GM12872 (cell line): ENCODE measurements at regions not wholly inside any gene's neighbourhood (a gene's known extent, or its start where the extent isn't known, plus 50 kb on each side); places are given as distances from the start of the nearest gene placed in this dataset.

Experiments
- CTCF ChIP-seq: IDR thresholded peaks from 3 replicates; pipeline ENCODE4 v1.5.1; 2011; ENCODE audit warnings: low read depth, mild to moderate bottlenecking, low read length, moderate library complexity; ENCODE audit not compliant: insufficient read depth

- no peak for TF ChIP-seq CTCF
Observed at GRCh38 chr16:51470492-51470891, 319.4 kb upstream of the SALL1 start.

GRCh38 chr16:51464996-51465395 lies 313.9 kb upstream of the SALL1 start:
- no peak for TF ChIP-seq CTCF

GRCh38 chr16:51461255-51461654 lies 310.2 kb upstream of the SALL1 start:
- TF ChIP-seq CTCF, result no peak

GRCh38 chr16:51458356-51459140 lies 307.5 kb upstream of the SALL1 start:
- no peak for TF ChIP-seq CTCF

GRCh38 chr16:51457775-51458174 lies 306.7 kb upstream of the SALL1 start:
- TF ChIP-seq CTCF, result no peak

GRCh38 chr16:51455398-51455797 lies 304.3 kb upstream of the SALL1 start:
- TF ChIP-seq CTCF, result no peak

GRCh38 chr16:51453251-51453650 lies 302.2 kb upstream of the SALL1 start:
- TF ChIP-seq CTCF, result no peak
